ENCODE measurements at regions not wholly inside any gene's neighbourhood (a gene's known extent, or its start where the extent isn't known, plus 50 kb on each side); places are given as distances from the start of the nearest gene placed in this dataset.

DNA sequence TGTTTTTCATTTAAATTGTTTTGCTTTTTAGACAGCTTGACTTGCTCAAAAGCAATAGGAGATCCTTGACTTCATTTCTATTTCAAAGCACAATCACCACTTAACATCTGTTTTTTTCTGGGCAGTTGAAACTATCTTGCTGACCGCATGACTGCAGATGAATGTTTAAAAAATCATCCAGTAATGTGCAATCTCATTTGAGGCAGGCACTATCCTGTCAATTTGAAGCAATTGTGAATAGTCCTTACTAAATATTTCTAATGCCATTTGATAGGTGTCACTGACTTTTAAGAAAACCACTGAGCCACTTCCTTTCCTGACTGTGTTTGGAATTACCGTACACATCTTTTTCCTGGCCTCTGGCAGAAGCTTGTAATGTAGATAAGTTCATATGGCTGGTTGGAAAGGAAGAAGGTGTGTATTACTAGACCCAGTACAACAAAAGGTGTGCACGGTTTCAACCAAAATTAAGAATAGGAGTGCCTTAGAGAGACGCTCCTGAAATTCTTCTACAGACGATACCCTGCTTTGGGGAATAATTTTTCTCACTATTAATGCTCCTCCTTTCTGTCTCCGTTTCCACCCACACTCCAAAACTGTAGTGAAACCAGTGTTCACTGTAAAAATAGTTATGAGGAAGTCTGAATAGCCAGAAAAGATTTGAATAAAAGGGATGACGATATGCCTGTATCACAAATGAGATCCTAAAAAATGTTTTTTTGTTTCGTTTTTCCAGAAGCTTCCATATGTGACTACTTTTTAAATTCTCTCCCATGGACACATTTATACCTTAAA lies 136.7 kb upstream of the MOCS2 start:
- DNase-seq (no peak), ATAC-seq (ENCODE audit: low FRiP score in 2 of 2) (no peak)
- no peak for TF ChIP-seq POLR2AphosphoS5 (IDR thresholded peaks at IDR 0.05)
- TF ChIP-seq, protein P1, sequence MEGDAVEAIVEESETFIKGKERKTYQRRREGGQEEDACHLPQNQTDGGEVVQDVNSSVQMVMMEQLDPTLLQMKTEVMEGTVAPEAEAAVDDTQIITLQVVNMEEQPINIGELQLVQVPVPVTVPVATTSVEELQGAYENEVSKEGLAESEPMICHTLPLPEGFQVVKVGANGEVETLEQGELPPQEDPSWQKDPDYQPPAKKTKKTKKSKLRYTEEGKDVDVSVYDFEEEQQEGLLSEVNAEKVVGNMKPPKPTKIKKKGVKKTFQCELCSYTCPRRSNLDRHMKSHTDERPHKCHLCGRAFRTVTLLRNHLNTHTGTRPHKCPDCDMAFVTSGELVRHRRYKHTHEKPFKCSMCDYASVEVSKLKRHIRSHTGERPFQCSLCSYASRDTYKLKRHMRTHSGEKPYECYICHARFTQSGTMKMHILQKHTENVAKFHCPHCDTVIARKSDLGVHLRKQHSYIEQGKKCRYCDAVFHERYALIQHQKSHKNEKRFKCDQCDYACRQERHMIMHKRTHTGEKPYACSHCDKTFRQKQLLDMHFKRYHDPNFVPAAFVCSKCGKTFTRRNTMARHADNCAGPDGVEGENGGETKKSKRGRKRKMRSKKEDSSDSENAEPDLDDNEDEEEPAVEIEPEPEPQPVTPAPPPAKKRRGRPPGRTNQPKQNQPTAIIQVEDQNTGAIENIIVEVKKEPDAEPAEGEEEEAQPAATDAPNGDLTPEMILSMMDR (IDR thresholded peaks at IDR 0.05) = no peak
- TF ChIP-seq EP300 (IDR thresholded peaks at IDR 0.05) = no peak
- TF ChIP-seq POLR2A (IDR thresholded peaks at IDR 0.05) = no peak
- Histone ChIP-seq H3K27me3 (no peaks in the 10 kb centered on the region), H3K36me3 (no peaks in the 10 kb centered on the region), H3K27ac (no peak overlapping the region), H3K4me1 (no peaks in the 10 kb centered on the region), H3K4me3 (no peak overlapping the region), H3K9me3 (no peaks in the 10 kb centered on the region)
- WGBS, 2 donors = 41 to 55% methylated on average over 8 of the region's 8 CpGs

DNA sequence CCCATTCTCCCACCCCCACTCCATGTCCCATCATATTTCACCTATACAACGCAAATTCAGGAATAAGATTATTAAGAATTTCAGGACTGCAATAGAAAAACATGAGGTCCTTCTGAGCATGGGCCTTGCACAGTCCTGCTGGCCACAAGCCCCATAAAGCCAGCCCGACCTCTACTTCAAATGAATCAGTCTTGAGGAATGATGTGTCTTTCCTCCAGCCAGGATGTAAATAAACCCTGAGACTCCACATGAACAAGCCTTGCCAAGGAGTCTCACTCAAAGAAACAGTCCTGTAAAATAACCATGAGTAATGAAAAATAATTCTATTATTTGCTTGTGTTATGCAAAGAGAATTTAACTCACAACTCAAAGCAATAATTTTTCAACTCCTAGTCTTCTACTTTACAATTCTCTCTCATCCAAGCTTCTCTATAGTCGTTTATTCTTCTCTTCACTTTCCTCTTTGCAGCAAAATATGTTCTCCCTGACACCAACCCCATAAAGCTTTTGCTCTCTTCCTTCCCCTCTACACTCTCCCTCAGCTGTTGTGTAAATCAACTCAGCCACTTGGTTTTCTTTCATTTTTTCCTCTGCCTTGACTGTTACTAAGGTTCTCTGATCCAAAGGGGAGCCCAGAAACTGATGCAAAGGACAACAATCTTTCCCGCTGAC lies 140.1 kb upstream of the MOCS2 start:
- ATAC-seq (ENCODE audit: low FRiP score in 2 of 2) (peak in 1 of 2 donors; percentile 64), DNase-seq (no peak)
- TF ChIP-seq POLR2AphosphoS5 (IDR thresholded peaks at IDR 0.05) = no peak
- no peak for TF ChIP-seq EP300 (IDR thresholded peaks at IDR 0.05)
- TF ChIP-seq, protein P1 (IDR thresholded peaks at IDR 0.05) = no peak
- no peak for TF ChIP-seq POLR2A (IDR thresholded peaks at IDR 0.05)
- Histone ChIP-seq H3K4me1 (no peaks in the 10 kb centered on the region), H3K36me3 (no peaks in the 10 kb centered on the region), H3K9me3 (no peaks in the 10 kb centered on the region), H3K27ac (no peak overlapping the region), H3K4me3 (no peak overlapping the region), H3K27me3 (no peaks in the 10 kb centered on the region)
- 69 to 73% methylated on average over 4 of the region's 4 CpGs for WGBS, 2 donors

DNA sequence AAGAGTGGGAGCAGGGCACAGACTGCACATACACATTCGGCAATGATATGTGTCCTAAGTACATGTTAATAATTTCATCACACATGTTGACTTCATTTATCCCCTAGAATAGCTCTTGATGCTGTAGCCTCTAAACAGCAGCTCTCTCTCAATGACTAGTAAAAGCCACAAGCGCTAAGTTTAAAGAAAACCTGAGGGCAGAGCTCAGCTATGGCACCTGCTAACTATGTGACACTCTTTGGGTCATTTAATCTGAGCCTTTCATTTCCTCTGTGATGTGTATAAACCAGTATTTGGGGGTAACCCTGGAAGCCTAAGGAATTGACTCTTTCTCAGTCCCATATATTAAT lies 140.6 kb upstream of the MOCS2 start:
- Histone ChIP-seq H3K36me3 (no peaks in the 10 kb centered on the region), H3K4me1 (no peaks in the 10 kb centered on the region), H3K27ac (no peak overlapping the region), H3K4me3 (no peak overlapping the region), H3K9me3 (no peaks in the 10 kb centered on the region), H3K27me3 (no peaks in the 10 kb centered on the region)
- no peak for ATAC-seq (ENCODE audit: low FRiP score in 2 of 2)
- no peak for TF ChIP-seq EP300 (IDR thresholded peaks at IDR 0.05)
- TF ChIP-seq, protein P1 (IDR thresholded peaks at IDR 0.05) = no peak
- no peak for TF ChIP-seq POLR2A (IDR thresholded peaks at IDR 0.05)
- no peak for TF ChIP-seq POLR2AphosphoS5 (IDR thresholded peaks at IDR 0.05)
- 93 to 97% methylated on average over 2 of the region's 2 CpGs for WGBS, 2 donors
- no peak for DNase-seq

DNA sequence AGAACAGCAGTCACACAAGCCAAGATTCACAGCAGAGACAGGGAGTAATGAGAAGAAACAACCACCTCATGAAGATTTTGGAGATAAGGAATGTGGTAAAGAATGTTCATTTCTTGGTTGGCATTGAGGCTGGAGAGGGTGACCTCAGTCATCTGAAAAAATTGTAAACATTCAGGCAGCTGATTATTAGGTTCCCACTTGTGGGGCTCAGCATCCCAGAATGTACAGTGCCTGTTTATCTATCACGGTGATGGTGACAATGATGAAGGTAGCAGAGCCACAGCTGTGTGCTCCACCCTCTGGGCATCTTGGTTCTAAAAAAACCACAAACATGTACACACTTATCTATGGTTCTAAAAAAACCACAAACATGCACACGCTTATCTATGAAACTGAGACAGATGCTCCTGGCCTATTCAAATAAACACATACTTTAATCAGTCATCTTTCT lies 143.9 kb upstream of the MOCS2 start:
- no peaks in the 10 kb centered on the region for H3K9me3 ChIP-seq
- ATAC-seq (ENCODE audit: low FRiP score in 2 of 2) (no peak), DNase-seq (no peak)
- 63 to 72% methylated on average over 2 of the region's 2 CpGs for WGBS, 2 donors
- H3K27me3 ChIP-seq = no peaks in the 10 kb centered on the region
- TF ChIP-seq POLR2A (IDR thresholded peaks at IDR 0.05) (no peak), EP300 (IDR thresholded peaks at IDR 0.05) (no peak), POLR2AphosphoS5 (IDR thresholded peaks at IDR 0.05) (no peak)
- TF ChIP-seq, protein P1 (IDR thresholded peaks at IDR 0.05) = no peak
- H3K4me1 ChIP-seq = no peaks in the 10 kb centered on the region
- no peak overlapping the region for H3K27ac ChIP-seq
- H3K36me3 ChIP-seq = no peaks in the 10 kb centered on the region
- no peak overlapping the region for H3K4me3 ChIP-seq
